ENCODE measurements at regions not wholly inside any gene's neighbourhood (a gene's known extent, or its start where the extent isn't known, plus 50 kb on each side); places are given as distances from the start of the nearest gene placed in this dataset.

DNA sequence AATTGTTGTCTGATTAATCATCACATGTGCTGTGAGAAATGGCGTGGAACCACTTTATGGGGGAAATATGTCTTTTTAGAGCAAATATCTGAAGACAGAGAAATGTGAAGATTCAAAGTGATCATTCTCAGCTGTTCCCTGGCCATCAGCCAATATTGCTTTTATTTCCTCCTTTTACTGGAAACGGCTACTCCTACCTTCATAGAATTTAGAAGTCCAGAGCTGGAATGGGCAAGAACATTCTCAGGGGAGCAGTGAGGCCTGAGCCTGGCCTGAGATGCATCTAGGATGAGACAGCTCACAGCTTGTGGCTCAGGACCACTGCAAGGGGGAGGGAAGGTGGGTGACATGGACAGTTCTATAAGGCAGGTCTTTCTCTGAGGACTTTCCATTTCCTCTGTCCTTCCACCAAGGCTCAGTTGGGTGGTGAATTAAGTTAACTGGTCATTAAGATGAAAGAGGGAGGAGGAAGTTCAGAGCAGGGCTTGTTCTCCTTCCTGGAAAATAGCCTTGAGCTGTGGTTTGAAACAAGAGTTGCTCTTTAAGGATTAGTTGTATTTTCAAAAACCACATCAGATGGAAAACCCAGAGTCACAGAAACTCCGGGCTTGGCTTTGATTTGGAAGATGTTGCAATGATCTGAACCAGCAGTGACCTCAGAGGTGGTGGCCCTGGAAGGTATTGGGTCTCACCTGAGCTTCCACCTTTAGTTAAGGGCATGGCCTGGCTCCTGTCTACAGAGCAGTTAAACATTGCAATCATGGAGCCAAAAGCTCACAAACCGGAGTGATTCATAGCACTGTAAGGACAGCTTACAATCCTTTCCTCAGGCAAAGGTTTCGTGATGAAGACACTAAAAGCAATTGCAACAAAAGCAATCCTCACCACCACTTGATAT, 144.3 kb downstream of the VAPA start:
- no peak for DNase-seq (ENCODE audit: low read depth)

DNA sequence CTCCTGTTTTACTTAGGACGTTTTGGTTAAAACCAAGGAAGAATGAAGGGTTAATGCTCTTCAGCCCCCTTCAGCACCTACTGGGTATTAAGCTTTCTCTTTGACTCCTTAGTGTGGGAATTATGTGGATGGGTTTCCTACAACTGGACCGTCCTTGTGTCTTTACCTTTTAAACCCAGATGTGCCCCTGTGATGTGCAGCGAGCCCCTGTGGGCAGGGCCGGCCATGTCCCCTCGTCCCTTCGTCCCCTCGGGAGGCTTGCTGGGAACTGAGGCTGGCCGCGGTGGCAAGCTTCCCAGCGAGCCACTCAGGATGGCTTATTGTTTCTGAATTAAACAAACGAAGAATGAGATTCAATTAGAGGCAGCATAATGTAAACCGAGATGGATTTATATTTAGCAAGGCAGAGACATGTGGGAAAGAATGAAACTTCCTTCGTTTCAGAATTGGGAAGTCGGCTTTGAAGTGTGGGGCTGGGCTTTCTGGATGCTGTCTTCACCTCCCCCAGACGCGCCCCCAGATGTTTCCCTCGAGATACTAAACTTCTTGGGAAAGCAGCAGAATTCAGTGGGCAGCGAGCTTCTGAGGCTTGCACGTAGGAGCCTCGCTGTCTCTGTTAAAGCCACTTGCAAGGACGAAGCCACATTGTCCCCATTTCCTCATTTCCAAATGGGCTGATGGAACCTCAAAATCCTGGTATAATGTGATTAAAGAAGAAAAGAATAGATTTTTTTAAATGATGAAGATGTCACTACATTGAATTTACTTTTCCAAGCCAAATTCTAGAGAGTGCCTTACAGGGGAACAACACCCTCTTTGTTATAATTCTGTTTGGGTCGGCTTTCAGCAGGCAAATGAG, 146.0 kb downstream of the VAPA start:
- no peak for DNase-seq (ENCODE audit: low read depth)

DNA sequence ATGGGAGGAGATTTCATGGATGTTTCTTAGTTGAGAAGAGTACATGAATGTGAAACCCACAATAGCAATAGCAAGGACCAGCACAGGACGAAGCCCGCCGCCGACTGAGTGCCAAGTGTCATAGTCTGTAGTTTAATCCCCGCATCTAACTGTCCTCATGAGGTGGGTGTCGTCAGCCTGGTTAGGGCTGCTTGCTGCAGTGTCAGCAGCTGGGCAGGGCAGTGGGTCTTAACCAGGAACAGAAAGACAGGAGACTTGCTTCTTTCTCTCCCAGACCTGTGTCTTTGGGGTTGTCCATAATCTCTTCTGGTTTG, 146.6 kb downstream of the VAPA start:
- no peak for DNase-seq (ENCODE audit: low read depth)

DNA sequence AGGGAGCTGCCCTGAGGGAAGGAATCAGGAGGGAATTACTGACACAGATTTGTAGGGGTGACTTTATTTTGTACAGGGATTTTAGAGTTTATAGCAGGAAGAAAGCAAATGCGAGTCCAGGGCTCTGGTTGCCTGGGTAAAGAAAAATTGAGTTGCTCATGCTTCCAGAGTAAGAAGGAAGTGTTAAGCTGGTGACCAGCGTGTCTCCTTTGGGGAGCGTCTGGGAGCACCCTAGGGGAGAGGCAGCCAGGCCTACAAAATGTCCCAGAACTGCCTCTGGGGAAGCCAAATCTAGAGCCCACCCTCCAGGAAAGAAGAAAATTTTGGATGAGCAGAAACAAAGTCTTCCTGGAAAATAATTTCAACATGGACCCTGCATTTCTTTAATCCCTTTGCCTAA, 147.0 kb downstream of the VAPA start:
- DNase-seq (ENCODE audit: low read depth) = no peak

DNA sequence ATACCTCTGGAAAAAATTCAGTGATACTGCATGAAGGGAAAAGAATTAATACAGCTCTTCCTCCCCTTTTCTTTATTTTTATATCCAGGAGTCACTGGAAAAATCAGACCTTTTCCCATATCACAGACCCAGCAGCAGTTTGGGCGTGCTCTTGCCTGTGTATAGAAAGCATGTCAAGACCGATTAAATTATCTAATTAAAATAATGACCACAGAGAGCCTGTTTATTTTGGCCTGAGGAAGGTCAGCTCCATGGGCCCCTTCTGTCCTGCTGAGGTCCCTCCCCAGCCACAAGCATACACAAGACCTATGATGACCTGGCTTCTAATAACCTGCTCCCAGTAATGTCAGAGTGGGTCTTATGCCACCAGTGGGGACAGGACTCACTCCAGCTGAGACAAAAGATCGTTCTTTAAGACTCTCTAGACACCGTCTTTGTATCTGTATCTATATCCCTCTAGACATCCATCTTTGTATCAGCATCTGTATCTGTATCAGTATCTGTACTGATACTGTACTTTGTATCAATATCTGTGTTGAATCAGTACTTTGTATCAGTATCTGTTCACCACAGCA, 147.8 kb downstream of the VAPA start:
- no peak for DNase-seq (ENCODE audit: low read depth)

DNA sequence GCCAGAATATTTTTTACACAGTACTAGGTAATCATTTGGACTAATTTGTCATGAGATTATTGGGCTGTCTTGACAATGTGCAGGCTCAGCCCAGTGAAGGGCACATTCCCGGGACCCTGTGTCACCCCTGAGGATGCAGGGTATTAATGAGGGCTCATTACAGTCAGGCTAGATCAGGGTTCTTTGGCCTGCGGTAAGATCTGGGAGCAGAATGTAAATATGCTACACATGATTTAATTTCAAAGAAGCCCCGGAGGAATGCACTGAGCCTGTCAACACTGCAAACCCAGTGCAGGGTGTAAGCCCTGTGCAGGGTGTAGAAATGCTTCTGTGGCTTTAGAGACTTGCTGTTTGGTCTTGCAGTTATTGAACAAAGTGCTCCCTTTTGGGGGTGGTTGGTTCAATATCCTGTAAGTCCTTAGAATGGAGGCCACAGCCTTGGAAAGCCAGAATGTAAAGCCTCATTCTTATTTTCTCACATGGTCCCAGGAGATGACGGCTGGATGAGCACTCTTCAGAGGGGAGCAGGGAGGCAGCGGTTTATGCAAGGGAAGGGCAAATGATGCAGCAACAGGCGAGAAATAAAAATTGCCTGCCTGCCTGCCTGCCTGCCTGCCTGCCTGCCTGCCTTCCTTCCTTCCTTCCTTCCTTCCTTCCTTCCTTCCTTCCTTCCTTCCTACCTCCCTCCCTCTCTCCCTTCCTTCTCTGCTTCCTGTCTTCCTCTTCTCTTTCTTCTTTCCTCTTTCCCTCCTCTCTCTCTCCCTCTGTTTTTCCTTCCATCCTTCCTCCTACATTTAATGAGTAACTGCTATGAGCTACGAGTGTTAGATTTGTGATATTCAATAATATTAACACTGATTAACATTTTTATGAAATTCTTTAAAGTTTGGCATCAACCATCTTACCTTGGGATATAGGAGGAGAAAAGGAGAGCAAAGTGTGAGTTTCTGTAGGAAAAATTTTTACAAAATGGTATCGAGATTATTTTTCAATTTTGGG, 148.8 kb downstream of the VAPA start:
- DNase-seq (ENCODE audit: low read depth) = no peak

DNA sequence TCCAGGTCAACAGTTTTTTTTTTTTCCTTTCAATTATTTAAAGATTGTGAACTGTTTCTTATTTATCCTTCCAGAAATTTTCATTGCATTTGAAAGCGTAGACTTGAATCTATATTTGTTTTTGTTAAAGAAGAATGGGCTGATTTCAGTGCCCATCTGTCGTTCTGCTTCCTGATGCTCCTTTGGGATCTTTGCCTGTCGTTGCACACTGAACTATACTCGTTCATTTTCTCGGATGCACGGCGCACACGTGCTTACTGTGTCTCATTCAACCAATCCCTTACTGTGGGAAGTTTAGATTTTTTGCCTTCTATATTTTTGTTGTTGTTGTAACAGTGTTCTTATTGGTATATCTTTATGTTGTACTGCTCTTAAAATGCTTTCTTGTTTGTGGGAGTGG, 149.7 kb downstream of the VAPA start:
- DNase-seq (ENCODE audit: low read depth) = no peak

DNA sequence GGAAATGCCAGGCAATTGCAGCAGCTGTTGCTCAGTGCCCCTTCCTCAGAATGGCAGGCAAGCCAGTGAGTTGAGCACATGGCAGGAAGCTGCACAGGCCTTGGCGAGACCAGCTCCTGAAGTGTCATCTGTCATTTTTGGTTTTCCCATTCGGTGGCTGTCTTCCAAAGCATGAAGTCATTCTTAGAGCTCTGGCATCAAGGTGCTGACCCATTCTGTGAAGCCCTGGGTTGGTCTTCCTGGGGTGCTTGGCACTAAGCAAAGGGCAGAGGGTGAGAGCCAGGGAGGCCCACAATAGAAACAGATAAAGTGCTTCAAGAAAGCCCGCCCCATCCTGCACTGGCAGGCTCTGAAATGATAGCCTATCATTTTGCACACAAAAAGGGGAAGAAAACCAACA, 150.5 kb downstream of the VAPA start:
- DNase-seq (ENCODE audit: low read depth) = no peak

DNA sequence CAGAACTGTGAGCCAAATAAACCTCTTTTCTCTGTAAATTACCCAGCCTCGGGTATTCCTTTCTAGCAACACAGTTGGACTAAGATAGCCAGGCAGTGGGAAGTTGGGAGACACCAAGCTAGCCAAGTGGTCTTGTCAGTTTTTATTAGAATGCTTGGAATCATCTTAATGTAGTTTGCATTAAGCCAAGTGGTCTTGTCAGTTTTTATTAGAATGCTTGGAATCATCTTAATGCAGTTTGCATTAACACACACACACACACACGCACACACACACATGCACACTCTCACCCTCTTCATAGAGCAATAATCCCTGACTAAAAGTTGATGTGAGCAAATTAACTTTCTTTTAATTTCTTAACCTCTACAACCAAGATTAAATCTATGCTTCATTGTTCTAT, 151.5 kb downstream of the VAPA start:
- DNase-seq (ENCODE audit: low read depth) = no peak

DNA sequence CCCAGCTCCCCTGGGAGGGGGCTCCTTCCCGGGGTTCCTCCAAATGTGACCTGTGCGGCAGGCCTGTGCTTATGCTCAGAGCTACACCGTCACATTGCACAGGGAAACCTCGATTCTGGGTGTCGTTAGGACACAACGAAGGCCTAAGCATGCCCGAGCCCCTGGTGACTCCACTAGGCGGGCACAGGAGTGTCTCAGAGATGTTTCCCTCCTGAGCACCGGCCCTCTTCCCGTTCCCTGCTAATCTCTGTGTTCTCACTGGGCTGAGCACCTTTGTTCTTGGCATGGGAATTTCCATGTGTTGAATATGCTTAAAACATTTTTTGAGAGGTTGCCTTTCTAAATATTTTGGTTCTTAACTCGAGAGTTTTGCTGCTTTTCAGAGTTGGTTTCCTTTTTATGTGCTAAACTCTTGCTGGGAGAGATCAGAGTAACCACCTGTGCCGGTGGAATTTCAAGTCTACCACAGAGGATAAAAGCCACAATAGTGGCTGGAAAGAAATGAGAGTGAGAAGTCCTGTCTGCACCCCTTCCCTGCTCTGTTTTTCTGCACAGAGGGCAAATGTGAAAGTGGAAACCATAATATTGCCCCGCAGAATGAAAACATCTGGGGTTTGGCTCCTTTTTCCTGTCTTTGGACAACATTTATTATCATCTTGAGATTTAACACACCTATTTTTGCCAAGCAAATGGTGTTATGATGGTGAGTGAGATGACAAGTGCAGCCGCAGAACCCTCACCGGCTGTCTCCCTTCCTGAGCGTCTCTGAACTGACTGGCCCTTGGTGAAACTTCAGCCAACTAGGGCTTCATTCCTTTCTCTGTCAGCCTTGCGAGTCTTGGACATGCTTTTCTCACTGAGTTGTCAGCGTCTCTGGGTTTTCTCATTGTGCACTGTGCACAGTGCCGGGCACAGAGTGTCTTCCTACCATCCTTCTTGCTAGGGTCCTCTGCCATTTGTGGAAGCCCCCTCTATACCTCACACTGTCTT, 154.1 kb downstream of the VAPA start:
- no peak for DNase-seq (ENCODE audit: low read depth)

DNA sequence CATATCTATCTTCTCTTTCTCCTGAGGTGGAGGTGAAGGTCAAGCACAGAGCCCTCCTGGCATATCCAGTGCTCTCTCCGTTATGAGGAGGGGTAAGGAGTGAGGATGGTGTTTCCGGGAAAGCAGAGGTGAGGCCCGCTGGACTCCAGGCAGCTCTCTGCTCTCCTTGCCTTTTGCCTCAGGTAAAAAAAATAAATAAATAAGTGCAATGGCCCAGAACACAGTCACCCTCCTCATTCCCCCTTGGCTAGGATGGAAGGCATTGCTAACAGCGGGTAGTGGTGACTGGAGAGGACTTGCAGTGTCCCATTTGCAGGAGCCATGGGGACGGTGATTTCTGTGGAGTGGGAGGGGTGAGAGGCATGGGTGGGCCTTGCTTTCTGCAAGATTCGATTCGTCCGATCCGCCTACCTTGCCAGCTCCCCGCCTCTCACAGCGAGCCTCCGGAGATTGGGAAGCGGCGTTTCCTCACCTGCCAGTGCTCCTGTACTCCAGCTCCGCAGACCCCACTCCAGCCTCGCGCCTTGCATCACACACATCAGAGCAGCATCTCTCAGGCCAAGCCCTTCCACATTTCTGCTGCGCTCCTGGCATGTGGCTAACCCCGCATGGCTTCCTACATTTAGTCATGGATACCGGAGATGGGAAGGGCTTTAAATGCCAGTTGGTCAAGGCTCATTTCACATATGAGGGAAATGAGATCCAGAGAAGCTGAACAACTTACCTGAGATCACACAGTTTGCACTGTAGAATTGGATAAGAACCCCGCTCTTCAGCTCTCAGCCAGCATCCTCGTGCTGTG, 155.2 kb downstream of the VAPA start:
- no peak for DNase-seq (ENCODE audit: low read depth)

DNA sequence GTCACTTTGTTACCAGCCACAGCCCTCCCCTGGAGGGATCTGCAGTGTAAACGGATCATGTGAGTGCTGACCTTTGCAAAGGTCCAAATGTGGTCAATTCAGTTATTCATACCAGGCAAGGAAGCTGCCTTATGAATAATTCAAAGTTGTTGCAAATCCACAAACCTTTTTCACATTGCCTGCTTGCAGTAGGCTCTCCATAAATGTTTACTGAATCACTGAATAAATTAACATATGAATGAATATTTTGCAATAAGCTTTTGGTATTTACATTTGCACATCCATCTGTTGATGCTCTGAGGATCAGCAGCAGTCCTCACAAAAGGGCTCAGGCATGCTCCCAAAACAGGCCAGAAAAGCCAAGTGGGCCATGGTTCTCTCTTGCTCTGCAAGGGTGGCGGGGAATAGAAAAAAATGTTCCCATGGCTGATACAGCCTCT, 156.8 kb downstream of the VAPA start:
- DNase-seq (ENCODE audit: low read depth) = no peak

DNA sequence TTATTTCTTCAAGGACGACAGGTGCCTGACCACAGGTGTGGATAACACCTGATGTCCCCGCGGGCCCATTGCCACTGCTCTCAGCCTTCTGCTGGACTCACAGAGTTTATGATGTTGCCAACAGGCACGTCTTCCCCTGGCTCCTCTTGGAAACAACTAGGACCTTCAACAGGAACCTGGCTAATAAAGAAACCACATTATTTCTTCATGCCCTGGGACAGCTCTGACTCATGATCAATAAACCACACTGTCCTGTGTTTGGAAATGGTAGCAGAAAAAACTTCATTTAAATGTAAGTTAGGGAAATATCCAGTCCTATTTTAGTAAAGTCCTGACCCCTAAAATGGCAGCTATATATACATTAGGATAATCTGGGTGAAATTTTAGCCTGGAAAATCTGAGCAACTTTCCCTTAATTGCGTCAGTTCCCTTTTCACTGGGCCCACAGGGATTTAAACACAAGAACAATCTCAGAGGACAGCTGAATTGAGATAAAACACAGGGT, 158.9 kb downstream of the VAPA start:
- DNase-seq (ENCODE audit: low read depth) = no peak

DNA sequence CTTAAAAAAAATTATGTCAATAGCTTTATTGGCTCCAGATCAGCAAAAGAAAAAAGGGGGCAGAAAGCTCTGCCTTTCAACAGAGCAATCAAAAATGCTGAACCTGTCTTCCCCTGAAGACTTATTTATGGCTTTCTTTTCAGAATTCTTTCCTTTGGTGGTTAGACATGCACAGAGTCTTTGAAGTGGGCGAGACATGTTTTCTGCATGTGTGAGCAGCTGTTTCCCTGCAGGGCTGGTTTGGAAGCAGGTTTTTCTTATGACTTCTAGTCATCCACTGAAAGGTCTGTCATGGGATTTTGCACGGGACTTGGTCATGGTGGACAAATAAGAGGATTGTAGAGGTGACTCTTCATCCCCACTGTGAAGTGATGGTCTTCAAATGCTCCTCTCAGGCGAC, 160.3 kb downstream of the VAPA start:
- no peak for DNase-seq (ENCODE audit: low read depth)

DNA sequence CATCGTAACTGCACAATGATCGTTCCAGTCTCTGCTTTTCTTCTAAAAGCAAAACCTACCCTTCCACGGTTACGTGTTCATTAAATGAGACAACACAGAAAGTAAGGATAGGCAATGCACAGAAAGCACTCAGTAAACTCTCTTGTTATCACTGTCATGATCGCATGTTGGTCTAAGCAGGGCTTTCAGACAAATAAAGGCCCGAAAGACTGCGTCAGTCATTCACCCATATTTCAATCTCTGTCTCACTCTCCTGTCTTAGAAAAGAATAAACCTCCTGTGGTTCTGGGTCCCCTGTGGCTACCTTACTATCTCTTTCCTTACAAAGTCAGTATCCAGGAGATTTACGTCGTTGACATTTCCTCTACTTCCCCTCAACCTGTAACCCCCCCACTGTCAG, 160.9 kb downstream of the VAPA start:
- no peak for DNase-seq (ENCODE audit: low read depth)

DNA sequence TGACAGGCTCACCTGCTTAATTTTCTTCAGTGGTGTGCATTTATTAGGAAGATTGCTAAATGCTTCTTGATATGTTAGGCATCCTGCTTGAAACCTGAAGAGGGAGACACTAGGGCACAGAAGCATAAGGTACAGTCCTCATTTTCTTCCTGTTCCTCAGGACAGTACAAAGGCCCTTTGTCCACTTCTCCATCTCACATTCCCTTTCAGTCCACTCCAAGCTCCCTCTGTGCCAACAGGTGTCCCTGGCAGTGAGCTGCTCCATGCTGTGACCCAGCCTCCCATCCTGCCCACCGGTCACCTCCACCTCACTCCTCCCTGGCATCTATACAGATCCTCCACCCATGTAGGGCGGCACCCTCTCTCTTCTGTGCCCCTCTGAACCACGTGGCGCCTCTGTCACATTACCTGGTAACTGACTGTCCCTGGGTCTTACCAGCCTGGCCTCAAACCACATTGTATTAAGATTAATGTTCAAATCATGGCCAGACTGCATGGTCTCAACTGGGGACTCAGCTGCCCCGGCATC, 162.8 kb downstream of the VAPA start:
- DNase-seq (ENCODE audit: low read depth) = no peak

DNA sequence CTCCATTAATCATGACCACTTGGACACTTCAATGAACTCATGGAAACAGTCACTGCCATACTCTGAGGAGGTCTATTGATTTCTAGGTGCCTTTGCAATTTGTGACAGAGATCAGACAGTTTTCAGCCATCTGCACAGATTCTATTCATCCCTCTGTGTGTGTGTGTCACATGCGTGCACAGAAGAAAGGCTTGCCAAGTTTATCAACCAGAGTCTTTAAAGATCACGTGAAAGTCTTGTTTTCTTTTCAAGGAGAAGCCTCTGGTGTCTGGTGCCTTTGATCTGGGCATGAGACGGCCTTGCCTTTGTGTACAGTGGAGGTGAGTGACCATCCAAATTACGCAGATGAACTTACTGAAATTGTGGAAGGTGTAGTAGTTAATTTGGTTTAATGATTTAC, 164.2 kb downstream of the VAPA start:
- DNase-seq (ENCODE audit: low read depth) = no peak

DNA sequence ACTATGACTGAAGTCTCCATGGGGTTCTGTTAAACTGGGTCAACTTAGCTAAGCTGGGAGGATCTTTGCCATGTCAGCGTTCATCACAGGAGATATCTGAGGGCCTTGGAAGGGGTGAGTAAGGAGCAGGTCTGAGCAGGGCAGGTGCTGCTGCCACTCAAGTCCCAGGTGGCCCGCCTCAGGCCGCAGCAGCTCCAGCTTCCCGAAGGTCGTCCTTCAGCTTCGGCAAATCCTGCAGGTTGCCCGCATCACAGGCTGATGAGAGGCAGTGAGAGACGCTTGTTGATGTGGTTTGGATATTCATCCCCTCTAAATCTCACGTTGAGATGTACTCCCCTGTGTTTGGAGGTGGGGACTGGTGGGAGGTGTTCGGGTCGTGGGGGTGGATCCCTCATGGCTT, 166.6 kb downstream of the VAPA start:
- DNase-seq (ENCODE audit: low read depth) = no peak

DNA sequence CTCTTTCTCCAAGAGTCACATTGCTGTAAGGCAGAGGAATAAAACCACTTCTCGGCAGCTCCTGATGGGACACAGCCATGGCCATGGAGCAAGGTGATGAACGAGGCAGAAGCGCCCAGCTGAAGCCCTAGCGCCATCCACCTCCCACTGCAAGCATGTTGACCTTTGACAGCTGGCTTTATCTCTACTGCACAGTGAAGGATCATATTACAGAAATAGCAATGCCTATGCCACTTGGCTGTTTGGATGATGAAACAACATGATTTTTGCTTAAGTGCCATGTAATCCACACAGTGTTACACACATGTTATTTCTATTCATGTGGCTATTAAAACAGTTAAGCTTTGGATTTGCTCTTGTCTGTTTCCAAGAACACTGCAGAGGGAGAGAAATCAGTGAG, 167.7 kb downstream of the VAPA start:
- DNase-seq (ENCODE audit: low read depth) = no peak

All from activated gamma-delta T cell treated with anti-CD3 and anti-CD28 coated beads, Interleukin-2, amount 50 U/mL, for 16 hours (primary cell).